Fibroblast of upper back skin (primary cell): ENCODE measurements at regions not wholly inside any gene's neighbourhood (a gene's known extent, or its start where the extent isn't known, plus 50 kb on each side); places are given as distances from the start of the nearest gene placed in this dataset.

Source experiments
- DNase-seq: peaks from one replicate; pipeline ENCODE4 v3.0.0-alpha.2; 2013

- DNase-seq, result no peak
Observed at GRCh38 chr21:21605521-21605920, 607.3 kb downstream of the NCAM2 start.

- no peak for DNase-seq
Observed at GRCh38 chr21:21606041-21606440, 607.8 kb downstream of the NCAM2 start.

- peak; percentile 94 for DNase-seq
Observed at GRCh38 chr21:21612466-21612865, 614.3 kb downstream of the NCAM2 start.

- DNase-seq, result no peak
Observed at GRCh38 chr21:21614966-21615365, 616.8 kb downstream of the NCAM2 start.

DNA sequence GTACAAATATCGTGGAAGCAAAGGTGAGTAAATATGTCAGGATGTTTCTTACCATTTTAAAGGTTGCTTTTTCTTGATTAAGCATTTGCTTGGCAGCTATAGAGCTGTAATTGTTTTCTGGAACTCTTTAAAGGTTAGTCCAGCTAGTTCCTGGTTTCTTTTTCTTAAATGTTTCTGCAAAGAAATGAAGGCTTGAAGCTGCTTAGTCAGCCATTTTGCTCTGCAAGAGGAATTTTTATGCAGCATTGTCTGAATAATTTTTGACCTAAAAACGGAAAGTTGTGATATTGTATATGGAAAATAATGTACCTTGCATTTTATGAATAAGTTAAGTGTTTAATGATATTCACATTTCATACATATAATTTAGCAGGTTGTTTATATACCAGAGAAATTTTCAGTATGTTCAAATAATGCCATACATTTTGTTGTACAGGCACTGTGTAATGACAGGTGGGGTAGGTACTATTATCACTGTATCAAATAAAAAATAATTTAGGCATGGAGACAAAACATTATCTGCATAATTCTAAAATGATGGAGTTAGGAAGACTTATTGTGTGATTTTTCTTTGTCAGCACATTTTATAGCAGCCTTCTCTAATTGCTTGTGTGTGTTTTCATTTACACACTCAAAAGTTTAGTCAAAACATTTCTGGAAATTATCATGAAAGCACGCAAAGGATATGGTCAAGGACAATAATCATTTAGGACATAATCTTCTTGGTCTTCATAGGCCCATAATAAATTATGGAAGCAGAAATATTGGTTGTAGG lies 624.4 kb downstream of the NCAM2 start:
- no peak for DNase-seq

GRCh38 chr21:21624674-21625073 lies 626.5 kb downstream of the NCAM2 start:
- DNase-seq, result peak; percentile 84

GRCh38 chr21:21631961-21632360 lies 633.8 kb downstream of the NCAM2 start:
- peak; percentile 16 for DNase-seq

GRCh38 chr21:21632926-21633325 lies 634.7 kb downstream of the NCAM2 start:
- DNase-seq, result no peak

- no peak for DNase-seq
Observed at GRCh38 chr21:21661741-21662140, 663.5 kb downstream of the NCAM2 start.

GRCh38 chr21:21662776-21663175 lies 664.6 kb downstream of the NCAM2 start:
- peak; percentile 52 for DNase-seq

GRCh38 chr21:21664871-21665270 lies 666.7 kb downstream of the NCAM2 start:
- DNase-seq, result no peak

DNA sequence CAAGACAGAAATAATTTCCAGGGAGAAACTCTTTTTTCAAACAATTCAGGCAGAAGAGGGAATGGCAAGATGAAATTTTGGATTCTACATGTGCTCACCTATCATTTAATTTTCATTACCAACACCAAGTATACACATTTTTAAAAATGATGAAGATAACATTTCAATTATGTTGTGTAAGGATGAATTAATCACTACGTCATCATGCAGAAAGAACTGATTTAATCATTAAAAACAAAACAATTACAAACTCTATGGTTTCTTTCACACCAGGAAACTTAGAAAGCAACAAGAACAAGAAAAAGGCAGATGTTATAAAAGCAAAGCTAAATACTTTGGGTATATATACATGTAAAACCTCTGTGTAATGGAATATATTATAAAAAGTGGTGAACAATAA lies 668.5 kb downstream of the NCAM2 start:
- DNase-seq, result no peak

DNA sequence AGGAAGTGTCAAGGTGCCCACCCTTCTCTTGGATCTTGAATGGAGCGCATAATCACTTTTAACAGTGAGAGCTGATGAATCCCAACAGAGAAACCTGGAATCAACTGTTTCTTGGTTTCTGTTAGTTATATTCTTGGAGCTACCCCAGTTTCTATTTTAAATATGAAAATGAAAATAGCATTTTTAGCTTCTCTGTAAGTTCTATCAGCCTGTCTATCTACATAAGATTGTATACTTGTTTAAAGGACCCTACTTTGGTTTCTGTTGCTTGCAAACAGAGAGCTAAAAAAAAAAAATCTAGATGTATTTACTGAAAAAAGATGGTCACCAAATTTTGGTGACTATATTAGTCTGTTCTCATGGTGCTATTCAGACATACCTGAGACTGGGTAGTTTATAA lies 670.0 kb downstream of the NCAM2 start:
- DNase-seq, result no peak

GRCh38 chr21:21673959-21674358 lies 675.8 kb downstream of the NCAM2 start:
- no peak for DNase-seq

- no peak for DNase-seq
Observed at GRCh38 chr21:21675601-21676000, 677.4 kb downstream of the NCAM2 start.

- DNase-seq, result peak; percentile 75
Observed at GRCh38 chr21:21682172-21682571, 684.0 kb downstream of the NCAM2 start.

DNA sequence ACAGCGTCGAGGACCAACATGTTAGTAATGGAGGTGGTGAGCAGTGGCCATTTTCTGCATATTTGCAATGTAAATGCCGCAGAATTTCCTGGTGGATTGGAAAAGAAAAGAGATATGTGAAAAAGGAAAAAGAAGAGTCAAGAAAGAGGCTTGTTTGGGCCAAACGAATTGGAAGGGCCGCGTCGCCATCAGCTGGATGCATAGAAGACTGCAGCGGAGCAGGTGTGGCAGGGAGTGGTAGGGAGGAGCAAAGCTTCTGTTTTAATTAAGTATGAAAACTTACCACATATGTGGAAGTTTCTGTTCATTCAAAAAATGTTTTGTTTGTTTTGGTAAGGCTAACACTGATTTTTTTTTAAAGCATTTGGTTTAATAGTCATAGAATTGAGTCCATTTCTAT lies 690.7 kb downstream of the NCAM2 start:
- DNase-seq, result peak; percentile 38

DNA sequence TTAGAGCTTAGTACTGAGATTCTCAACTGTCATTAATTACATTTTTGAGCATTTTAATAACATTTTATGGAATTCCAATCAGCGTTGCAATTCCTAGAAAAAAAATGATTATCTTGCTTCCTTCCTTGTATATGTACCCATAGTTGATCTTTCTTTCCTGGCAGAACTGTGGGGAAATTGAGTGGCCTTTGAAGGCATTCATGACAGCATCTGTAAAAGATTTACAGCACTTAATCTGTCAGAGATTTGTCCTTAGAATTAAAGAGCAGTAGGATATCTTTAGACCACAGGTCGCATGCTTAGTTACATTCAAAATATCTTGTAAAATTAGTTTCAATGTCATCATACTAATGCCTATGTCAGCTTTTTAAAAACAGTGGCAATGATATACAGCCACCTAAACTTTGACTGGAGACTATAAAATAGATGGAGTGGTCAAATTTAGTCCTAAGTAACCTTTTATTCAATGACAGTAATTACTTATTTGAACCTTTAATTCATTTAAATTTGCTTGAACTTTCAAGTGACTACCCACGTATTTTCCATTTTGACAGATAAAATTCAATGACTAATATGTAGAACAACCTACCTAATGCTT lies 692.0 kb downstream of the NCAM2 start:
- no peak for DNase-seq

- peak; percentile 81 for DNase-seq
Observed at GRCh38 chr21:21712748-21713520, 714.7 kb downstream of the NCAM2 start.

DNA sequence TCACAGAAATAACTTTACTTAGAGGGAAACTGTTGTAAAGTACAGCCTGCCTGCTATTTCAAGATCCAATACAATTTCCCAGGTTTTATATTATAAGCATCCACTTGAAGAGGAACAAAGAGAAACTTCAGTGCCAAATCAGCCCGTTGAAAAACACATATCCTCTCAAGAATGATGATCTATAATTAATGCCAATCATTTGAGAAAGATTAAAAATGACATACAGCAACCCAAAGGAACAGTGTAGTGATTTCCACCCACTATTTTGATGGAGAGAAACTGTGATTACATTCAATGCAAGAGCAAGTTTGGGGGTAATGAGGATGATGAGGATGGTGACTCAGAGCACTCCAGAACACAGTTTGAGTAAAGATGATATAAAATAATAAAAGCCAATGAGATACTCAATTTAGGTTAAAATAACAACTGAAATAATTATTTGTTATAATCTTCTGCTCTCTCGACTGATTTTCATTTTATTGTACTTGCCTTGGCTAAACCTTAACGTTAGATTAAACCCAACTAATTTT lies 715.5 kb downstream of the NCAM2 start:
- DNase-seq, result peak; percentile 45

- peak; percentile 96 for DNase-seq
Observed at GRCh38 chr21:21714426-21714825, 716.2 kb downstream of the NCAM2 start.

GRCh38 chr21:21715266-21715969 lies 717.2 kb downstream of the NCAM2 start:
- DNase-seq, result peak; percentile 99

DNA sequence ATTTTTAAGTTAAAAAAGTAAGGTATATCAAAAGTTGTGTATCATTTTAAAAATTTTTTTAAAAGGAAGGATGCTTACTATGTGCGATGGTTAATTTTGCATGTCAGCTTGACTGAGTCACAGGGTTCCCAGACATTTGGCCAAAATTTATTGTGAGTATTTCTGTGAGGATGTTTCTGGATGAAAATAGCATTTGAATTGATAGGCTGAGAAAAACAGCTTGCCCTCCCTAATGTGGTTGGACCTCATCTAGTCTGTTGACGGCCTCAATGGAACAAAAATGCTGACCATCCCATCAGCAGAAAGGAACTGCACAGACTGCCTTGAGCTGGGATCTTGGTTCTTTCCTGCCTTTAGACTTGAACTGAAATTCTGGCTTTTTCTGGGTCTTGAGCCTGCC lies 724.5 kb downstream of the NCAM2 start:
- peak; percentile 59 for DNase-seq
